Endodermal cell (in vitro differentiated cells): ENCODE measurements at regions not wholly inside any gene's neighbourhood (a gene's known extent, or its start where the extent isn't known, plus 50 kb on each side); places are given as distances from the start of the nearest gene placed in this dataset.

Experiments used
- DNase-seq: peaks from one replicate; pipeline ENCODE4 v3.0.0-alpha.2; 2017
- H3K27ac ChIP-seq: 2 replicates; pipeline ENCODE4 v1.5.1; 2013; ENCODE audit warnings: mild to moderate bottlenecking, low read depth, low read length, moderate library complexity
- H3K27me3 ChIP-seq: 2 replicates; pipeline ENCODE4 v1.6.1; 2013; ENCODE audit warnings: mild to moderate bottlenecking, low read length, moderate library complexity; ENCODE audit not compliant: insufficient read depth, control insufficient read depth, poor library complexity, severe bottlenecking
- H3K36me3 ChIP-seq: 2 replicates; pipeline ENCODE4 v1.7.0; 2013; ENCODE audit warnings: mild to moderate bottlenecking, low read length, moderate library complexity; ENCODE audit not compliant: control insufficient read depth, insufficient read depth
- H3K4me1 ChIP-seq: one replicate; pipeline ENCODE4 v1.7.0; 2013; ENCODE audit warnings: low read length; ENCODE audit not compliant: control insufficient read depth, insufficient read depth
- H3K4me3 ChIP-seq: 2 replicates; pipeline ENCODE4 v1.5.1; 2013; ENCODE audit warnings: mild to moderate bottlenecking, low read length, moderate library complexity
- H3K9ac ChIP-seq: 2 replicates; pipeline ENCODE4 v1.6.1; 2013; ENCODE audit warnings: mild to moderate bottlenecking, low read length, moderate library complexity; ENCODE audit not compliant: poor library complexity, severe bottlenecking; ENCODE audit errors: extremely low read depth
- H3K9me3 ChIP-seq: 2 replicates; pipeline ENCODE4 v1.6.1; 2013; ENCODE audit warnings: mild to moderate bottlenecking, low read length, moderate library complexity; ENCODE audit not compliant: control insufficient read depth
- H3K27ac Mint-ChIP-seq: 2 replicates; pipeline ENCODE4 v1.8.0; 2020; ENCODE audit warnings: mixed read lengths
- H3K27me3 Mint-ChIP-seq: 2 replicates; pipeline ENCODE4 v1.8.0; 2021; ENCODE audit warnings: mild to moderate bottlenecking, mixed read lengths; ENCODE audit not compliant: insufficient read depth
- H3K36me3 Mint-ChIP-seq: 2 replicates; pipeline ENCODE4 v1.8.0; 2020; ENCODE audit warnings: low read depth, mixed read lengths
- H3K4me1 Mint-ChIP-seq: 2 replicates; pipeline ENCODE4 v1.8.0; 2020; ENCODE audit warnings: mixed read lengths
- H3K4me3 Mint-ChIP-seq: 2 replicates; pipeline ENCODE4 v1.8.0; 2020; ENCODE audit warnings: mild to moderate bottlenecking, moderate library complexity, mixed read lengths
- H3K9me3 Mint-ChIP-seq: 2 replicates; pipeline ENCODE4 v1.8.0; 2020; ENCODE audit warnings: mild to moderate bottlenecking, mixed read lengths
- CTCF ChIP-seq: fragments of 200-600 bp; sonication (generic); conservative IDR thresholded peaks from 2 replicates; pipeline ENCODE4 v1.5.0; 2021; ENCODE audit warnings: antibody characterized with exemption, mild to moderate bottlenecking
- WGBS, 2 experiments: methylation state at CpG; one replicate each; pipeline versions ENCODE4 v1.1.5 to v1.1.7; 2013; ENCODE audit warnings: missing lambda C conversion rate in 2 of 2, mixed read lengths in 1 of 2; ENCODE audit not compliant: insufficient coverage in 1 of 2, insufficient read length in 1 of 2; 5-methylcytosine and 5-hydroxymethylcytosine counted together

- DNase-seq: no peak
- Mint-ChIP-seq H3K4me1 (no peaks in the 10 kb centered on the region), H3K36me3 (no peaks in the 10 kb centered on the region), H3K27ac (no peak overlapping the region), H3K27me3 (peaks cover 29% of the 10 kb centered on the region), H3K9me3 (no peaks in the 10 kb centered on the region), H3K4me3 (no peak overlapping the region)
- TF ChIP-seq CTCF: no peak
- Histone ChIP-seq H3K27ac (no peak overlapping the region), H3K4me3 (no peak overlapping the region), H3K9me3 (no peaks in the 10 kb centered on the region), H3K27me3 (peaks cover 16% of the 10 kb centered on the region), H3K9ac (no peak overlapping the region), H3K4me1 (no peaks in the 10 kb centered on the region), H3K36me3 (no peaks in the 10 kb centered on the region)
- 88 to 94% methylated on average over 3 to 6 of the region's 6 CpGs for WGBS, 2 experiments
Measured at GRCh38 chr2:18752667-18753422, 163.5 kb upstream of the NT5C1B start.

GRCh38 chr2:18752022-18752493, 162.7 kb upstream of the NT5C1B start:
- H3K4me1 Mint-ChIP-seq: no peaks in the 10 kb centered on the region
- no peak overlapping the region for H3K4me3 ChIP-seq
- H3K27me3 Mint-ChIP-seq: peaks cover 29% of the 10 kb centered on the region
- no peaks in the 10 kb centered on the region for H3K36me3 Mint-ChIP-seq
- WGBS, 2 experiments: 87 to 89% methylated on average over 6 to 10 of the region's 10 CpGs
- no peak overlapping the region for H3K9ac ChIP-seq
- no peaks in the 10 kb centered on the region for H3K9me3 Mint-ChIP-seq
- no peak for TF ChIP-seq CTCF
- peaks cover 19% of the 10 kb centered on the region for H3K27me3 ChIP-seq
- no peak overlapping the region for H3K27ac ChIP-seq
- H3K27ac Mint-ChIP-seq: no peak overlapping the region
- no peaks in the 10 kb centered on the region for H3K9me3 ChIP-seq
- H3K4me3 Mint-ChIP-seq: no peak overlapping the region
- H3K36me3 ChIP-seq: no peaks in the 10 kb centered on the region
- no peaks in the 10 kb centered on the region for H3K4me1 ChIP-seq
- no peak for DNase-seq

GRCh38 chr2:18750672-18751554, 161.5 kb upstream of the NT5C1B start:
- H3K9me3 Mint-ChIP-seq: no peaks in the 10 kb centered on the region
- H3K27ac Mint-ChIP-seq: no peak overlapping the region
- Histone ChIP-seq H3K27ac (no peak overlapping the region), H3K27me3 (peaks cover 19% of the 10 kb centered on the region), H3K9me3 (no peaks in the 10 kb centered on the region), H3K9ac (no peak overlapping the region), H3K4me1 (no peaks in the 10 kb centered on the region), H3K36me3 (no peaks in the 10 kb centered on the region), H3K4me3 (no peak overlapping the region)
- H3K36me3 Mint-ChIP-seq: no peaks in the 10 kb centered on the region
- DNase-seq: no peak
- no peaks in the 10 kb centered on the region for H3K4me1 Mint-ChIP-seq
- TF ChIP-seq CTCF: no peak
- H3K27me3 Mint-ChIP-seq: peaks cover 28% of the 10 kb centered on the region
- WGBS, 2 experiments: 72 to 77% methylated on average over 4 to 5 of the region's 5 CpGs
- no peak overlapping the region for H3K4me3 Mint-ChIP-seq
